OCI-LY1 (cell line): ENCODE measurements at regions not wholly inside any gene's neighbourhood (a gene's known extent, or its start where the extent isn't known, plus 50 kb on each side); places are given as distances from the start of the nearest gene placed in this dataset.
"Not testable (repeated sequence)": the region's sequence is repeated elsewhere in the genome, so short reads cannot be mapped to it uniquely, and the experiment has no call there.

Experiments
- H2AFZ ChIP-seq: fragments of 200-600 bp; sonication (generic), shearing (Covaris generic); 2 replicates; pipeline ENCODE4 v1.6.0; 2014; ENCODE audit warnings: antibody characterized with exemption, mild to moderate bottlenecking, low read length
- H3F3A ChIP-seq: fragments of 200-600 bp; sonication (generic), shearing (Covaris generic); 2 replicates; pipeline ENCODE4 v1.6.0; 2014; ENCODE audit warnings: mild to moderate bottlenecking, antibody characterized with exemption, low read length, moderate library complexity; ENCODE audit not compliant: insufficient read depth
- H3K27ac ChIP-seq: fragments of 200-600 bp; sonication (generic); 2 replicates; pipeline ENCODE4 v1.5.1; 2014; ENCODE audit warnings: low read length, mixed run types, mild to moderate bottlenecking, low read depth; ENCODE audit not compliant: poor library complexity, severe bottlenecking
- H3K27me3 ChIP-seq: fragments of 200-600 bp; sonication (generic); 2 replicates; pipeline ENCODE4 v1.6.0; 2014; ENCODE audit warnings: antibody characterized with exemption, mild to moderate bottlenecking, low read length, moderate library complexity; ENCODE audit not compliant: insufficient read depth
- H3K36me3 ChIP-seq: fragments of 200-600 bp; sonication (generic); 2 replicates; pipeline ENCODE4 v1.6.1; 2014; ENCODE audit warnings: mild to moderate bottlenecking, antibody characterized with exemption, low read length, moderate library complexity, mixed read lengths; ENCODE audit not compliant: insufficient read depth
- H3K4me1 ChIP-seq: fragments of 200-600 bp; sonication (generic); 2 replicates; pipeline ENCODE4 v1.5.1; 2014; ENCODE audit warnings: mild to moderate bottlenecking, low read length, moderate library complexity; ENCODE audit not compliant: insufficient read depth, severe bottlenecking
- H3K4me2 ChIP-seq: fragments of 200-600 bp; sonication (generic), shearing (Covaris generic); 2 replicates; pipeline ENCODE4 v1.6.1; 2014; ENCODE audit warnings: low read length
- H3K4me3 ChIP-seq: fragments of 200-600 bp; sonication (generic); 2 replicates; pipeline ENCODE4 v1.5.1; 2014; ENCODE audit warnings: low read length, low read depth, mild to moderate bottlenecking, mixed read lengths; ENCODE audit not compliant: poor library complexity, severe bottlenecking
- H3K79me2 ChIP-seq: fragments of 200-600 bp; shearing (Covaris generic); 2 replicates; pipeline ENCODE4 v1.6.1; 2016; ENCODE audit warnings: mixed run types, low read length, mixed read lengths; ENCODE audit not compliant: insufficient read depth
- H3K9ac ChIP-seq: fragments of 200-600 bp; sonication (generic), shearing (Covaris generic); 2 replicates; pipeline ENCODE4 v1.6.1; 2014; ENCODE audit warnings: mild to moderate bottlenecking, low read length, mixed read lengths
- H3K9me2 ChIP-seq: fragments of 200-600 bp; sonication (generic), shearing (Covaris generic); 2 replicates; pipeline ENCODE4 v1.6.1; 2014; ENCODE audit warnings: low read depth, mild to moderate bottlenecking, low read length, mixed read lengths
- H3K9me3 ChIP-seq: fragments of 200-600 bp; shearing (Covaris generic); 2 replicates; pipeline ENCODE4 v1.6.1; 2014; ENCODE audit warnings: low read length, mixed read lengths
- H4K20me1 ChIP-seq: fragments of 200-600 bp; sonication (generic), shearing (Covaris generic); 2 replicates; pipeline ENCODE4 v1.6.0; 2016; ENCODE audit warnings: mild to moderate bottlenecking, low read length; ENCODE audit not compliant: insufficient read depth
- EZH2 ChIP-seq: fragments of 200-600 bp; sonication (generic), shearing (Covaris generic); IDR thresholded peaks from 2 replicates; pipeline ENCODE4 v1.8.0; 2017; ENCODE audit warnings: borderline replicate concordance, mixed run types, mild to moderate bottlenecking, antibody characterized with exemption, low read length, moderate library complexity, mixed read lengths
- TF ChIP-seq, protein P1 (sequence below): fragments of 200-600 bp; sonication (generic), shearing (Covaris generic); IDR thresholded peaks from 2 replicates; pipeline ENCODE4 v1.5.1; 2017; ENCODE audit warnings: mild to moderate bottlenecking, antibody characterized with exemption, low read length, moderate library complexity, mixed read lengths

DNA sequence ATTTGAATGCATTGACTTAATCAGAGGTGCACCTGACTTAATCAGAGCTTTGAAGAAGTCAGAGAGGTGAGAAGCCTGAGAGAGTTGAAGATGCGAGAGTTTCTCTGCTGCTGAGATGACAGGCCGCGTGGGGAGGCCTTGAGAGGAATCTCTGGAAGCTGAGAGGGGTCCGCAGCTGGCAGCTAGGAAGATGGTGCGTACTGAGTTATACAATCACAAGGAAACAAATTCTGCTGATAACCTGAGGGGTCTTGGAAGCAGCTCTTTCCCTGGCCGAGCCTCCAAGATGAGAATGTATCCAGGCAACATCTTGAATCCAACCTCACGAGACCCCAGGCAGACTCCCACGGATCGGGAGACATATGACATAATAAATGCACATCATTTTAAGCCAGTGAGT lies 91.7 kb downstream of the SPATA31A6 start:
- Histone ChIP-seq H3F3A (no peaks in the 10 kb centered on the region), H3K36me3 (no peaks in the 10 kb centered on the region), H3K9ac (no peak overlapping the region), H3K4me1 (no peaks in the 10 kb centered on the region), H3K79me2 (no peaks in the 10 kb centered on the region), H3K4me2 (no peak overlapping the region), H3K9me2 (no peaks in the 10 kb centered on the region), H3K27me3 (no peaks in the 10 kb centered on the region), H3K27ac (no peak overlapping the region), H3K9me3 (no peaks in the 10 kb centered on the region), H3K4me3 (no peak overlapping the region), H2AFZ (no peak overlapping the region), H4K20me1 (no peaks in the 10 kb centered on the region)
- TF ChIP-seq EZH2, result no peak
- TF ChIP-seq, protein P1, sequence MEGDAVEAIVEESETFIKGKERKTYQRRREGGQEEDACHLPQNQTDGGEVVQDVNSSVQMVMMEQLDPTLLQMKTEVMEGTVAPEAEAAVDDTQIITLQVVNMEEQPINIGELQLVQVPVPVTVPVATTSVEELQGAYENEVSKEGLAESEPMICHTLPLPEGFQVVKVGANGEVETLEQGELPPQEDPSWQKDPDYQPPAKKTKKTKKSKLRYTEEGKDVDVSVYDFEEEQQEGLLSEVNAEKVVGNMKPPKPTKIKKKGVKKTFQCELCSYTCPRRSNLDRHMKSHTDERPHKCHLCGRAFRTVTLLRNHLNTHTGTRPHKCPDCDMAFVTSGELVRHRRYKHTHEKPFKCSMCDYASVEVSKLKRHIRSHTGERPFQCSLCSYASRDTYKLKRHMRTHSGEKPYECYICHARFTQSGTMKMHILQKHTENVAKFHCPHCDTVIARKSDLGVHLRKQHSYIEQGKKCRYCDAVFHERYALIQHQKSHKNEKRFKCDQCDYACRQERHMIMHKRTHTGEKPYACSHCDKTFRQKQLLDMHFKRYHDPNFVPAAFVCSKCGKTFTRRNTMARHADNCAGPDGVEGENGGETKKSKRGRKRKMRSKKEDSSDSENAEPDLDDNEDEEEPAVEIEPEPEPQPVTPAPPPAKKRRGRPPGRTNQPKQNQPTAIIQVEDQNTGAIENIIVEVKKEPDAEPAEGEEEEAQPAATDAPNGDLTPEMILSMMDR, result no peak

DNA sequence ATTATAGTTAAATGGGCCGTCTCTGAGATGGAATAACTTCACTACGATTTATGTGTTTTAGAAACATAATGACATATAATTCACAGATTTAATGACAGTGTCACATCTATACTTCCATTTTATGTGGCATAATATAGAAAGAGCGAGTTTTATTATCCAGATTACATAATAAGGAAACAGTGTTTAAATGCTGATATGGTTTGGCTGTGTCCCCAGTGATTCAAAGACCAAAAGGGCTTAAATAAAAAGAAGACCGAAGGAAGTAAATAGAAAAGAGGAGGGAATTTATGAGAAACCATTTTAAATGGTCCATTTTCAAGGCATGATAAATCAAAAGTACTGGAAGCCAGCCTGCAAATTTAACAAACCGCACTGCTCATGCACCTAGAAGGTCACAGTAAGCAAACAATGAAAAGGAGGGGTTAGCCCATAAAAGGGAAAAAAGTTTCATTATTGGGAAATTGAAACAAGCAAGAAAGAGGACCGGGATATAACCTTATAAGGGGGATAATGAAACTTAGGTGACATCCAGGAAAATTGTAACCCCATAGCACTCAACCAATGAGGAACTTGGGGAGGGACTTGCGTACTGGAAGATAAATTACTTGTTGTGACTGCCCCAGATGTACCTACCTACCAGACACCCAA lies 99.2 kb downstream of the SPATA31A6 start:
- H2AFZ ChIP-seq, H3K4me1 ChIP-seq, H3K9ac ChIP-seq, H3F3A ChIP-seq, H3K4me2 ChIP-seq, H4K20me1 ChIP-seq, H3K4me3 ChIP-seq, H3K36me3 ChIP-seq, H3K79me2 ChIP-seq, H3K27ac ChIP-seq, H3K9me2 ChIP-seq, H3K27me3 ChIP-seq, H3K9me3 ChIP-seq: not testable (repeated sequence)

DNA sequence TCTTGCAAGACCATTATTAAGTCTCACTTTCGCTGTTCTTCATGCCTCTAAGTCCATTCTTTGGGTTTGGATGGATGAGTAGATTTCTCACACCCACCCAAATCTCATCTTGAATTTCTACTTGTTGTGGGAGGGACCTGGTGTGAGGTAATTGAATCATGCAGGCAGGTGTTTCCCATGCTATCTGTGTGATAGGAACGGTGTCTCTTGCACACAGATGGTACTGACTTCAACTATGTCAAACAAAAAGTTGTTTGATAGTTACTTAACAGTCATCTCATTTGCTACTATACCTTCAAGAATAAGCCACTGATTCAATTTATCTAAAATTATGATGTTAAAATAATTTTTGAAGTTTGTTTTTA lies 99.7 kb downstream of the SPATA31A6 start:
- not testable (repeated sequence) for H3K9me2 ChIP-seq, H3K4me2 ChIP-seq, H4K20me1 ChIP-seq, H3K4me3 ChIP-seq, H3K9me3 ChIP-seq, H3K27me3 ChIP-seq, H3K9ac ChIP-seq, H3F3A ChIP-seq, H3K79me2 ChIP-seq, H2AFZ ChIP-seq, H3K4me1 ChIP-seq, H3K27ac ChIP-seq, H3K36me3 ChIP-seq

DNA sequence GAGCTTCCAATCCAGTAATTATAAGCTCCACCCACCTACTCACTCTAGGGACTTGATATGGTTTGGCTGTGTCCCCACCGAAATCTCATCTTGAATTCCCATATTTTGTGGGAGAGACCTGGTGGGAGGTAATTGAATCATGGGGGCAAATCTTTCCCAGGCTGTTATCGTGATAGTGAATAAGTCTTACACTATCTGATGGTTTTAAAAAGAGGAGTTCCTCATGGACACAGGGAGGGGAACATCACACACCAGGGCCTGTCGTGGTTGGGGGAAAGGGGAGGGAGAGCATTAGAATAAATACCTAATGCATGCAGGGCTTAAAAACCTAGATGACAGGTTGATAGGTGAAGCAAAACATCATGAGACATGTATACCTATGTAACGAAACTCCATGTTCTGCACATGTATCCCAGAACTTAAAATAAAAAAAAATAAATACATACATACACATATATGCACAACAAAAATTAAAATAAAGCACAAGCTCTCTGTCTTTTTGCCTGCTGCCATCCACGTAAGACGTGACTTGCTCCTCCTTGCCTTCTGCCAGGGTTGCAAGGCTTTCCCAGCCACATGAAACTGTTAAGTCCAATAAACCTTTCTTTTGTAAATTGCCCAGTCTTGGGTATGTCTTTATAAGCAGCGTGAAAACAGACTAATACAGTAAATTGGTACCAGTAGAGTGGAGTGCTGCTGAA lies 102.8 kb downstream of the SPATA31A6 start:
- H3K9me3 ChIP-seq, H3F3A ChIP-seq, H3K9me2 ChIP-seq, H3K4me3 ChIP-seq, H3K36me3 ChIP-seq, H3K9ac ChIP-seq, H4K20me1 ChIP-seq, H3K27me3 ChIP-seq, H3K27ac ChIP-seq, H3K79me2 ChIP-seq, H3K4me2 ChIP-seq, H3K4me1 ChIP-seq, H2AFZ ChIP-seq: not testable (repeated sequence)

DNA sequence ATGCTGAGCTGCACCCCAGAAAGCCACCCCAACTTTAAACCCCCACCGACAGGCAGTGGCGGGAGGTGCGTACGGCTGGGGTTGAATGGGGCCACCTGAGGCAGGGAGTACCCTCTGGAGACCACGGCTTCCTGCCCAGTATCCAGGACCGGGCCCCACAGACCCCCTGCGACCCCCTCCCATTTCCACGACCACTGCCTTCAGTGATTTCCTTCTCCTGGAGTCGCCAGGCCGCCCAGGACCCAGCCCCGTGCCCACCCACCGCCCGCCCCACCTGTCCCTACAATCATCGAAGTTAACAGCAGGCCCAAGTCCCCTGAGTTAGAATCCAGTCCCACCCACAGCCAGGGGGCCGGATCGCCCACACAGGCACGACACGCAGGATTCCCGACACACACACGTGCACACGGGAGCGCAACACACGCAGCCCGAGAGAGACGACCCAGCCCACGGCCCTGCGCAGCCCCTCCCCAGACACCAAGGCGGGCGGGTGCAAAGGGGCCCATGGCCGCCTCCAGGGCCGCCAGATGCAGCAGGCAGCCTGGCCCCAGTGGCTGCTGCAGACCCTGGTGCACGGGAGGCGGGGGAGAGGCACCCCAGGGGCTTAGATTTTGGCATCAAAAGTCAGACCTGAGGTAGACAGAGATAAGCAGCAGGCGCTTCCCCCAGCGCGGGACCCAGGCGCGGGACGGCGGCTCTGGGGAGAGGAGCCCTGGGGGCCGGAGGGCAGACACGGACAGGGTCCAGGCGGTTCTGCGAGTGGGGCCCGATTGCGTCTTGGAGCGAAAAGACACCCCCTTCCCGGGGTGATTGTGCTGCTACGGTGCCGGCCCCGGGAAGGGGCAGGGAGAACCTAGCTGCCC lies 104.8 kb downstream of the SPATA31A6 start:
- not testable (repeated sequence) for H3K27me3 ChIP-seq, H3K9me2 ChIP-seq, H3K4me2 ChIP-seq, H3K4me1 ChIP-seq, H2AFZ ChIP-seq, H3F3A ChIP-seq, H3K27ac ChIP-seq, H3K9ac ChIP-seq, H3K36me3 ChIP-seq, H3K4me3 ChIP-seq, H3K9me3 ChIP-seq, H3K79me2 ChIP-seq, H4K20me1 ChIP-seq

DNA sequence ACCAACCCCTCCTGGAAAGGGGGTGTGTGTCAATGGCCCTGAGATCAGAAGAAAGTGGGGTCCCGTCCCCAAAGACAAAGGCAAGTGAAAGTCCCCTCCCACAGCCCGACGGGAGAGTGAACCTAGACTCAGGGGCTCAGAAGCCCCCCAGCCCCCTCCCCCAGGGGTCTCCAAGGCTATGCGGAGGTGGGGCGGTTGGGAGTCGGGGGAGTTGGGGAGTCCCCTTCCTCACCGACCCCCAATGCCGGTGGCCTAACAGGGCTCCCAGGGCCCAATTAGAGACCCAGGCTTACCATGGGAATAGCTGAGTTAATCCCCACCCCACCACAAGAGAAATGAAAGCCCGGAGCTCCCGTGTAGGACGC lies 105.4 kb downstream of the SPATA31A6 start:
- H4K20me1 ChIP-seq, H3K79me2 ChIP-seq, H3K4me2 ChIP-seq, H3K9me2 ChIP-seq, H3K27ac ChIP-seq, H3F3A ChIP-seq, H3K9me3 ChIP-seq, H3K27me3 ChIP-seq, H3K4me1 ChIP-seq, H2AFZ ChIP-seq, H3K36me3 ChIP-seq, H3K9ac ChIP-seq, H3K4me3 ChIP-seq: not testable (repeated sequence)
